ENCODE measurements at regions not wholly inside any gene's neighbourhood (a gene's known extent, or its start where the extent isn't known, plus 50 kb on each side); places are given as distances from the start of the nearest gene placed in this dataset.

- TF ChIP-seq CTCF (IDR thresholded peaks at IDR 0.05) (no peak), EP300 (IDR thresholded peaks at IDR 0.05) (no peak)
These were observed 274.6 kb upstream of the SMIM30 start for GRCh38 chr7:113392841-113393540.

All from suprapubic skin (tissue), 3 donors.